ENCODE measurements at regions not wholly inside any gene's neighbourhood (a gene's known extent, or its start where the extent isn't known, plus 50 kb on each side); places are given as distances from the start of the nearest gene placed in this dataset.
"Not testable (repeated sequence)": the region's sequence is repeated elsewhere in the genome, so short reads cannot be mapped to it uniquely, and the experiment has no call there.

- DNase-seq, result no peak
Observed at GRCh38 chr10:57673446-57673960, 594.2 kb downstream of the IPMK start.

GRCh38 chr10:57664815-57665214 is 602.9 kb downstream of the IPMK start:
- DNase-seq, result no peak

- no peak for DNase-seq
Observed at GRCh38 chr10:57663401-57663800, 604.3 kb downstream of the IPMK start.

GRCh38 chr10:57661206-57661605 is 606.5 kb downstream of the IPMK start:
- DNase-seq, result no peak

GRCh38 chr10:57657164-57657765 is 610.4 kb downstream of the IPMK start:
- DNase-seq, result peak; percentile 46

GRCh38 chr10:57654856-57655255 is 612.8 kb downstream of the IPMK start:
- no peak for DNase-seq

GRCh38 chr10:57645108-57645507 is 622.6 kb downstream of the IPMK start:
- not testable (repeated sequence) for DNase-seq

GRCh38 chr10:57638411-57638810 is 629.3 kb downstream of the IPMK start:
- no peak for DNase-seq

- no peak for DNase-seq
Observed at GRCh38 chr10:57628592-57629284, 639.0 kb downstream of the IPMK start.

GRCh38 chr10:57627642-57628178 is 640.0 kb downstream of the IPMK start:
- DNase-seq, result no peak

GRCh38 chr10:57624856-57625592 is 642.7 kb downstream of the IPMK start:
- DNase-seq, result no peak

GRCh38 chr10:57624066-57624465 is 643.6 kb downstream of the IPMK start:
- DNase-seq, result no peak

GRCh38 chr10:57621466-57621865 is 646.2 kb downstream of the IPMK start:
- DNase-seq, result no peak

GRCh38 chr10:57605948-57606485 is 661.7 kb downstream of the IPMK start:
- DNase-seq, result no peak

- no peak for DNase-seq
Observed at GRCh38 chr10:57599440-57599839, 668.3 kb downstream of the IPMK start.

- no peak for DNase-seq
Observed at GRCh38 chr10:57593983-57594573, 673.6 kb downstream of the IPMK start.

GRCh38 chr10:57579926-57580325 is 687.8 kb downstream of the IPMK start:
- DNase-seq, result peak; percentile 18

- no peak for DNase-seq
Observed at GRCh38 chr10:57562211-57562610, 705.5 kb downstream of the IPMK start.

GRCh38 chr10:57551774-57552173 is 715.9 kb downstream of the IPMK start:
- DNase-seq, result not testable (repeated sequence)

GRCh38 chr10:57535306-57535705 is 732.4 kb downstream of the IPMK start:
- DNase-seq, result no peak

- no peak for DNase-seq
Observed at GRCh38 chr10:57513637-57514036, 754.1 kb downstream of the IPMK start.

- DNase-seq, result no peak
Observed at GRCh38 chr10:57507788-57508187, 759.9 kb downstream of the IPMK start.
